Activated naive CD4-positive, alpha-beta T cell (primary cell): ENCODE measurements at regions not wholly inside any gene's neighbourhood (a gene's known extent, or its start where the extent isn't known, plus 50 kb on each side); places are given as distances from the start of the nearest gene placed in this dataset.

Experiments
- DNase-seq, 4 experiments: peaks; one replicate each; lab custom pipeline; 2025; lab: John Stamatoyannopoulos, UW

DNA sequence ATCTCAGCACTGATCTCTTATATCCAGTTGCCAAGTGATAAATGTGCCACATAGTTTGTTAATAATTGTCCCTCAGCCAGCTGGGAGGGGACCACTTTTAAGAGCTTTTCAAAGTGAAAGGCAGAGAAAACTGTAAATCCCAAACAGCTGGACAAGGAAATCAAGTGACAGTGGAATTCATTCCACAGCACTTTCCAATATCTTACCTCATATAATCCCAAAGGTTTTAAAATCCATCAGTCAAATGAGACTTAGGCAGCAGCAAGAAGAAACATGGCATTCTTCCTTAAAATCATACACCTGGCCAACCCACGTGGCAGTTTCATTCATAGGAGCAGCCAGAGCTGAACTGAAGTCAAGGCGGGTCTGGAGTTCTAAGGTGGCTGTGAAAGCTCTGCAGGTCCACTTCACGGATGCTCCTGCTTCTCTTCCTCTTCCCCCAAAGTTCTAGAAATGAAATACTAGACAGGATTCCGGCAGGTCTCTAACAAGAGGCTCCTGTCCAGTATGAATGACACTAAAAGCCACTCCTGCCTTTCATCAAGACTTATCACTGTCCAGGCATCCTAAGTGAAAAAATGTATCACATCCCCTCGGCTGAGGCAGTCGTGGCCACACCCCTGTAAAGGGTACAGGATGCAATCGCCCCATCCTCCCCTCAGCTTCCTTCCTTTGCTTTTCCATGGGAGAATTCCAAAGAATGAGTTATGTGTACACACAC is 190.4 kb upstream of the STK17B start:
- no peak for DNase-seq

DNA sequence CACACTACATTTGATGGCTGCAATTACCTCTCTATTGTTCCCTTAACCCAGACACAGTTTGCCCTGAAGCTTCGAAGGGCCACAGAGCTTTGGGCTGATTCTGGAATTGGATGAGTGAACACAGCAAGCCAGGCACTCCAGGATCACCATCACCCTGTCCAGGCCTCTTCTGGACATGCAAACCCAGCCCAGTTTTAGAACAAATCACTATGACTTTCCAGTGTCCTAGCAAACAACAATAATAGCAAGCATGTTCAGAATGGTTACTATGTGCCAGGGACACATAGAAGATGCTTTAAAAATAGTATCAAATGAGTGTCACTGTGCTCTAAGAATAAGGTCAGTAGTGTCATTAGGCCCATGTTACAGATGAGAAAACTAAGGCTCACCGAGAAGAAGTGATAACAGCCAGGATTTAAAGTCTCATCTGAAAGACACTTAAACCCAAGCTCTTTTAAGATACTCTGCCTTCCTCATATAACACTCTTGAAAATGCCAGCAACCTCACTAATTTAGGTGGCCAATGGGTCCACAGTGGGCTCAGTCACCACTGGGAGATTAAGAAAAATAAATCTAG is 191.7 kb upstream of the STK17B start:
- no peak for DNase-seq

DNA sequence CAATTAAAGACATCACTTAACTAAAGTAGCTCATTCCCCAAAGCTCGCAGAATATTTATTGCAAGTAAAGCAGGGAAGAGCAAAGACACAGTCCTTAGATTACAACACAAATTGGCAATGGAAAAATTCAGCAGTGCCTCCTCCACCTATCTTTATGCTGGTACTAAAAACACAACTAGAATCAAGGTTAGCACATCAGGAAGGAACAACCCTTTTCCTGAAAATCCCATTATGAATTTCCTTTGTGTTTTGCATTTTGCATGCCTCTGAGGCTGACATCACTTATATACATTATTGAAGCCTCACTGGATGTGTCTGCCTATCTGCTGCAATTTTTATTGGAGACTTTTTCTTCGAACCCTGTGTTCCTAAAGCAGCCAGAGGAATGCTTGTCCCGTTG is 193.8 kb upstream of the STK17B start:
- no peak for DNase-seq

DNA sequence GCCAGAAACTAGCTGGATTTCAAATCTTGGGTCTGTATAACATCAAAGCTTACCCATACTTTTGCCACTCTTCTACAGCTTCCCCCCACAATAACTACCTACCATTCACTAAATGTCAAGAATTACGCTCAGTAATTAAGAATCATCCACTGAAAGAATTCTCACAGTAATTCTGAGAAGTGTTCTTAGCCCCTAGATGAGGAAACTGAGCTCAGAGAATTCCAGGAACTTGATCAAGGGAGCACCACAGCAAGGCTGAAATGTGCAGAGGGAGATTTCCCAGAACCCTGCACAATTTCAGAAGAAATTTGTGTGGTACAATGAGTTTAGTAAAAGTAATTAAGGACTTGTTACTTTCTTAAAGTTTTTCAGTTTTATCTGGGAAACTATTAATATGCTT is 194.5 kb upstream of the STK17B start:
- DNase-seq: no peak

DNA sequence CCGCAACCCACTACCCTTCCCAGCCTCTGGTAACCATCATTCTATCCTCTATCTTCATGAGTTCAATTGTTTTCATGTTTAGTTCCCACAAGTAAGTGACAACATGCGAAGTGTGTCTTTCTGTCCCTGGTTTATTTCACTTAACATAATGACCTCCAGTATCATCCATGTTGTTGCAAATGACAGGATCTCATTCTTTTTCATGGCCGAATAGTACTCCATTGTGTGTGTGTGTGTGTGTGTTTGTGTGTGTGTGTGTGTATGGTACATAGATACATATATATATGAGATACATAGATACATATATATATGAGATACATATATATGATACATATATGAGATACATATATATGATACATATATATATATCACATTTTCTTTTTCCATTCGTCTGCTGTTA is 196.3 kb upstream of the STK17B start:
- DNase-seq: no peak

DNA sequence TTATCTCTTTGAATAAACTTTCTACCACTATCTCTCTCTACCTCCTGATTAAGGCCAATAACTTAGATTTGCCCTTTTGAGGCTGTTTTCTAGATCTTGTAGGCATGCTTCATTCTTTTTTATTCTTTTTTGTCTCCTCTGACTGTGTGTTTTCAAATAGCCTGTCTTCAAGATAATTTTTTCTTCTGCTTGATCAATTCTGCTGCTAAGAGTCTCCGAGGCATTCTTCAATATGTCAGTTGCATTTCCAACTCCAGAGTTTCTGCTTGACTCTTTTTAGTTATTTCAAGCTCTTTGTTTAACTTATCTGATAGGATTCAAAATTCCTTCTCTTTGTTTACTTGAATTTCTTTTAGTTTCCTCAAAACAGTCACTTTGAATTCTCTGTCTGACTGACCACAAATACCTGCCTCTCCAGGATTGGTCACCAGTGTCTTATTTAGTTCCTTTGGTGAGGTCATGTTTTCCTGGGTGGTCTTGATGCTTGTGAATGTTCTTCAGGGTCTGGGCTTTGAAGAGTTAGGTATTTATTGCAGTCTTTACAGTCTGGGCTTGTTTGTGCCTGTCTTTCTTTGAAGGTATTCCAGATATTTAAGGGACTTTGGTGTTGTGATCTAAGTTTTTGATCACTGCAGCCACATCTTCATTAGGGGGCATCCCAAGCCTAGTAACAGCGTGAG is 197.3 kb upstream of the STK17B start:
- DNase-seq: no peak

DNA sequence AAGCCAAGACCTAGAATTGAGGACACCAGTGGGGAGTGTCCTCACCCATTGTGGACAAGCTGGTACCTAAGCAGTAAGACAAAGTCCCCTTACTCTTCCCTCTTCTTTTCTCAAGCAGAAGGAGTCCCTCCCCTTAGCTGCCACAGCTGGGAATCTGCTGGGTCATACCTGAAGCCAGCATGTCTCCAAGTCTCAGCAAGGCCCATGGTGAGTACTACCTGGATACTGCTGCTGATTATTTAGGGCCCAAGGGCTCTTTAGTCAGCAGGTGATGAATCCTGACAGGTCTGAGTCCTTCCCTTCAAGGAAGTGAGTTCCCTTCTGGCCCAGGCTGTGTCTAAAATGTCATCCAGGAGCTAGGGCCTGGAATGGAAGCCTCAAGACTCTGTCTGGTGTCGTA is 198.6 kb upstream of the STK17B start:
- no peak for DNase-seq

DNA sequence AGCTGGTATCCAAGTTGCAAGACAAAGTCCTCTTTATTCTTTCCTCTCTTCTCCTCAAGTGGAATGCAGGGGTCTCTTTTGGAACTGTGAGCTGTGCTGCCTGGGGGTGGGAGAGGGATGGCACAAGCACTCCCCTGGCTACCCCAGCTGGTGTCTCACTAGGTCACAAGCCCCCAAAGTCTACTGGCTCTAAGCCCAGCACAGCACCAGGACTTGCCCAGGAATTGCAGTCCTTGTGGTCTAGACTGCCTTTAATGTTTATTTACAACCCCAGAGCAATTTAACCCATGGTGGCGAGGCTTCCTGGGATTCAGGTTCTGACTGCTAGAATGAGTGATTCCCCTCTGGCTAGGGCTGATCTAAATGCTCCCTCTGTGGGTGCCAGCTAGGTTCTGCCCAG is 199.0 kb upstream of the STK17B start:
- no peak for DNase-seq

DNA sequence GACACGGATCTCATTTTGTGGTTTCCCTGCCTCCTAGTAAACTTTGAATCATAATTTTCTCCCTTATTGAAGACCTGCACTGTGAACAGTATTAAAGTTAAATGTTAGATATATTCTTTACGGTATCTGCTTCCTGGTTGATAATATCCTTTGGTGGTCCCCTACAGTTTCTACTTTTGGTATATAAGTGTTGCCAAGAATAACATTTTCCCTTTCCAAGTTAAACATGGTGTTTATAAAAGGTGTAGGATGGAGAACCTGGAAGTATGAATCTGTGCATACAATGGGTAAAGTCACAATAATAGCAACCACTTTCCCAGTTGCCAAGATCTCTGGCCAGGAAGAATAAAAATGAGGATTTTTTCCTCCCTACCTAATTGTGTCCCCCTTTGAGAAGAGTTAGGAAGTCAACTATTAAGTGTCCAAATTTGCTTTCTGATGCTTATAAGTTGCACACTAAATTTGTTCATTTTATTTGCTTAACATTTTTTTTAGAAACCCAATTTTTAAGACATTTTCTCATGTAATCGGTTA is 201.0 kb upstream of the STK17B start:
- no peak for DNase-seq

DNA sequence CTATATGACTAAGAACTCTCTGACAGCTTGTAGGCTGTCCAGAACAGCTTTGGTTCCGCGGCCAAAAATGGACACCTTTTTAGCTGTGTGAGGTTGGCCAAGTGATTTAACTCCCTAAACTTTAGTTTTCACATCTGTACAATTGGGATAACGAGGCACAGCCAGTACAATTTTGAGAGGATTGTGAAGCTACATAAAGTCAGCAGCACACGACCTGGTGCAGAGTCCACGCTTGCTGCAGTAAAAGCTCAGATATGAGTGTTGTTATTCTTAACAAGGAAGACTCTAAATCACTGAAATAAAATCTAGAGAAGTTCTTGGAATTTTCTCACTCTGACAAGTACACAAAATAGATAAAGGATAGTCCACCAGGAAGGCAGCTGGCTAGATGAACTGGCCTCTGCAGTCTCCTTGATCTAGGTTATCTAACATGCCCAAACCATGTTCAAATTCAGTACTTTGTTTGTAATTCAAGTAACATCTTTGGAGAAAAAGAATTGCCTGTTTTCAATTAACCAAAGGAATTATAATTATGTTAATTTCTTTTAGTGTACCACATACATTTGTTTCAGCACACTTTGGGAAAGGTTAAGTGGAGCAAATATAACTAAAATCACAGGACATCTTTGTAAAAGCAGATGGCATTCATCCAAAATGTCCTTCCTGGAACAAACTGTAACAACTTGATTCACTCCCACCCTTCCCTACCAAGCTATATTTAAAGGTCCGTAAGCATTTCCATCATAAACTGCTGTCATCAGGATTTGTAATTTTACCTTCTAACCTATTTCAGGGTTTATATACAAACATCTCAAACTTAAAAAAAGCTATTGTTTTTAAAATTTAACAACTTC is 201.7 kb upstream of the STK17B start:
- no peak for DNase-seq

DNA sequence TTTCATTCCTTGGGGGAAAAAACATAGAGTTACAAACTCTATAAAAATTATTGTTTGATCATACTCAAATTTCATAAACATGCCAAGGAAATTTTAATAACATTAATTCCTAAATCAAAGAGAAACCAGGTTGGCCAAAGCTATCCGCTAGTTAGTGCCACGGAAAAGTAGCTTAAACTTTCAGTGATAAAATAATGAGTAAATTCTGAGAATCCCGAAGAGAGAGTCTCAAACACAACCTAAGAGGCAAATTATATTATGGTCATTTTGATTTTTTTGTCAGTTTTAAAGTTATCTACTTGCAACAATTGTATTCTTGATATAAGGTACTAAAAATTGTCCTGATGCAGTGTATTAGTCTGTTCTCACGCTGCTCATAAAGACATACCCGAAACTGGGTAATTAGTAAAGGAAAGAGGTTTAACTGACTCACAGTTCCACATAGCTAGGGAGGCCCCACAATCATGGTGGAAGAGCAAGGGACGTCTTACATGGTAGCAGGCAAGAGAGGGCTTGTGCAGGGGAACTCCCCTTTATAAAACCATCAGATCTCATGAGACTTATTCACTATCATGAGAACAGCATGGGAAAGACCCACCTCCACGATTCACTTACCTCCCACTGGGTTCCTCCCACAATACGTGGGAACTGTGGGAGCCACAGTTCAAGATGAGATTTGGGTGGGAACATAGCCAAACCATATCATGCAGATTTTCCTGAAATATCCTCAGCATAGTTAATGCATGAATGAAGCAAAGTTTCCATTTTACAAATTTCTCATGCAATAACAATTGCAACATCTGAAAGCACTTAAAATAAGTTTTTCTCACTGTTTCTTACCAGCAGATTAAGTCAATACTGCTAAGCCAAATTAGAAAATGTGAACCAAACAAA is 205.9 kb upstream of the STK17B start:
- no peak for DNase-seq

DNA sequence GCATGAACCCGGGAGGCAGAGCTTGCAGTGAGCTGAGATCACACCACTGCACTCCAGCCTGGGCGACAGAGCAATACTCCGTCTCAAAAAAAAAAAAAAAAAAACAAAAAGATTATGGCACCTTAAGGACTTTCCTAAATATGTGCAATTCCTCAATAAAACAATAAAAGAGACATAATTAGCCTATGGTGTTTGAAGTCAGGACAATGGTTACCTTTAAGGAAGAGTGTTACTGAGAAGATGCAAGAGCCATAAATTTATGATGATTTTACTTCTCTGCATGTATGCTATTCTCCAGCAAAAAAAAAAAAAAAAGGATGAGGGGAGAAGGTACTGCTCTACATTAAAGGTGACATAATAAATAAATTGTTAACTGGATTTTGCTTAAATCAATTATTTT is 208.2 kb upstream of the STK17B start:
- no peak for DNase-seq

DNA sequence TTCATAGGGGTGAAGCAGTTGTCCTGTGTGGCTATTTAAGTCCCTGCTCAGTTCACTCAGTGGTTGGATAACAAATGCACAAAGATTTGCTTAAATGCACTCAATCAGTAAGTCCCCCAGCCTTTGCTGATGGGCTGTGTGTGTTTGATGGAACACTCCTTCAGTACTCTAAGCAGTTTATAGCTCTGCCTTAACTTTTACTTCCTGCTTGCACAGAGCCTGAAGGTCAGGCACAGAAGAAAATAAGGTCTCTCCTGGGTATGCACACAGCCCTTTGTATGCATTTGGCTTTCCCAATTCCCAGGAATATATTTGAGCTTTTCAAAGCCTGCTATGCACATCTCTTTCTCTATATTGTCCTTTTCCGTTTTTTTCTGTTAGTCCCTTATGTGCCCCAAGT is 208.7 kb upstream of the STK17B start:
- no peak for DNase-seq

DNA sequence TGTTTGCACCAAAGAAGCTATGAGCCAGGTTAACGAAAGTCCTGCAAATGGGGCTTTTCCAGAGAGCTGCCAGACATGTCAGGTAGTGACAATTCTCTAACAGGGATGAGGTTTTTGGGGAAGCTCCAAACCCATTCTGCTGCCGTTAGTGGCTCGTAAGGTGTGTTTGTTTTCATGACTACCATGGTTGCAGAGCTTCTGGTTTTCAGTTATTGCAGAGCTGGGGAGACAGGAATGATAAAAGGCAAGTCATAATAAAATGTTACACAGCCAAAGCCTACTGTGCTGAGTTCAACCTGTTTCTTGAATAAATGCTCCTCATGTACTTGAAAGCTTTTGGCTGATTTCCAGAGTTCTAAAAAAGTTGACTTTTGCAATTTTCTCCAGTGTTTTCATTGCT is 209.2 kb upstream of the STK17B start:
- DNase-seq: no peak

DNA sequence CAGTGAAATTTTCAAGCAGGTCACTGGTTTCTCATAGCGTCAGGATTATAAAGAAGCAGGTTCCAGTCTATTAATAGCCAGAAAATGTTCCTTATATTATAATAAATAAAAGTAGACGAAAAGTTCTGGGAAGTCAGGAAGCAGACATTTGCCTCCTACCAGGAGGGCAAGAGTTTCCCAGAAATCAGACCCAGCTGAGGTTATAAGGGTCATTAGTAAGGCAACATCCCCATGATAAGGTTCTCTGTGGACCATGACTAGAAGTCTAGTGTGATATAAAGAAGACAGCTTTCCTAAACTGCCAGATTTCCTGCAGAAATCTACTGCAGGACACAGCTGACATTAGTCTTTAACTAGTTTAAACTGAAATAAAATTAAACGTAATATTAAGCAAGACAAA is 210.1 kb upstream of the STK17B start:
- no peak for DNase-seq

DNA sequence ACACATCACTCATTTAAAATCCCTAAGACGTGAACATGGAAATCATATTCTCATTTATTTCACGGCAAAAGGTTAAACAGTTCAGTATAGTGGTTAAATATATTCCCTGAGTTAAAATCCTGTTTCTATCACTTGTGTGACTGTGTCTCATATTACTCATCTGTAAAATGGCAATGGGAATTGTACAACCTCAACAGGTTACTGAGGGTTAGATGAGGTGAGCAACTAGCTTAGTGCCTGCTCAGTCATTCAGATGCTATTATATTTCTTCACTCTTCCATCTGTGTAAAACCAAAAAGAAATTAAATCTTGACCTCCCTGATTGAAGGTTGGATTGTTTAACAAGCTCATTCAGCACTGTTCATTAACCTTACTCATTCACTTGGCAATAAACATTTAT is 212.4 kb upstream of the STK17B start:
- DNase-seq: no peak

DNA sequence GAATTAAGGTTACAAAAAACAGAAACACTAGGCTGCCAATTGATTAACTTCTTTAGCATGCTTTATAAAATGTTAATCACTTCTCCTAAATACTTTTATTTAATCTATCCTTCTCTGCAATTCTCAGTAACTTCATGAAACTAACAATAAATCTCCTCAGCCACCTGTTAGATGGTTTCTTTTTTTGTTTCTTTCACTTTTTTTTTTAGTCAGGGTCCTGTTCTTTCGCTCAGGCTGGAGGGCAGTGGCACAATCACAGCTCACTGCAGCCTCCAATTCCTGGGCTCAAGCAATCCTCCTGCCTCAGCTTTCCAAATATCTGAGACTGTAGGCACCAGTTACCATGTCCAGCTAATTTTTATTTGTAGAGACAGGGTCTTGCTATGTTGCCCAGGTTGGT is 213.4 kb upstream of the STK17B start:
- no peak for DNase-seq

DNA sequence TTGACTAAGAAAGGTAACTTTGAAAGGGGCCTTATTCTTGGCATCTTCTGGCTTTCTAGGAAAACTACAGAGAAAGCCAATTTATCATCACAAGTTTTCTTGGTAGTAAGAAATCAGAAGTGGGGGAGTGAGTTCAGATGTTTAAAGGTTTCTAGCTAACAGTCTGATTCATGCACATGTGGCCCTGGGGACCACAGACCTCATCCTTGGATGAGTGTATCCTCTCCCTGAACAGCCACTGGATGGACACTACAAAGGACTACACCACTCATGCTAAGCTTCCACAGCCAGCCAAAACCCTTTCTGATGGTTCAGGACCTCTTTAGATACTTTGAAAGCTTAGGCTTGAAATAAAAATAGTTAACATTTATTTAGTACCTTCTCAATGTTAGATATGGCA is 218.3 kb upstream of the STK17B start:
- DNase-seq: no peak

DNA sequence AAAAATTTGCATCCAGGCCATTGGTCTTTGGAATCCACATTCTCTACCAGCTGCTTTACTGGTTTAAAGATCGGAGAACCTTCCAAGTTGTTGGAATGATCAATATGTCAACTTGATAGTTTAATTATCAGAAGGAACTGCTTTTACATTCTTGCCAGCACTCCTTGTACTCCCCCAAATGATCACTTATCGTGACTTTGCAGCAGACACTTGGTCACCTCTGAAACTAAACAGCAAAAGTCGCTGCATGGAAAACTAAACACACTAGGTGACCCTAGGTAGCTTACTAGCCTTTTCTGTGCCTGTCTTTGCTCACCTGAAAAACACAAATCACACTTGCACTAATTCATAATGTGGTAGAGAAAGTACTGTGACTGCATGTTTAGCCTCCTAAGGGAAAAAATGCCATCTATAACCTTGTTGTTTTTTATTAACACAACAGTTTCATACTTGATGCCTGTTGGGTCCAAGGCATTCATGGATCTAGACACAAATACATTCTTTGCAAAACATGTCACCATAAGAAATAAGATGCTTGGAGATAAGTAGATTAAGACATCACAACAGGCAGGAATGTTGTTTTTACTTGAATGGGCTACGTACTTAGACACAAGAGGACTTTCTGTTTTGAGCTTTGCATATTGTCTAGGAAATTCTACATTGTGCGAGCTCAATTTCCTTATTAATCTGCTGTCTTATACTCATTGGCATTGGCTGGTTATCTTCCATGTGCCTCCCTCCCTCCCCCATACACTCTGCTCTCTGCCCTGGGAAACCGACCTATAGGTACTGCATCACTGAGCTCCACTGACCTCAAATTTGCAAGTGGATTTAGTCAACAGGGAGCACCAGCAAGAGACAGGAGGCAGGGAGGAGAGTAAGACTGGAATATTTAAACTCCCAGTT is 219.1 kb upstream of the STK17B start:
- no peak for DNase-seq

DNA sequence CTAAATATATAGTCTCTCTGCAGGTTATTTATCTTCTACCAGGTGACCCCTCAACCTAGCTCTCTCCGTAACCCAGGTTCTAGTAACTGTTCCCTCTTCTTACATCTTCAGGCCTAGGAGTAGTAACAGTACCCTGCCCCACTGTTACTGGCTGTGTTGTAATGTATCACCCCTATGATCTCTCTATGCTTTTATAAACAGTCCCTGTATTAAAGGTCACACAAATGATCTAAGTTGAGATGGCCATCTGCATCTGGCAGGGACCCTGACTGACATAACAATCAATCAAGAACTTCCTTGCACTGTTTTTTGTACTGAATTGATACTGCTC is 219.7 kb upstream of the STK17B start:
- DNase-seq: no peak

DNA sequence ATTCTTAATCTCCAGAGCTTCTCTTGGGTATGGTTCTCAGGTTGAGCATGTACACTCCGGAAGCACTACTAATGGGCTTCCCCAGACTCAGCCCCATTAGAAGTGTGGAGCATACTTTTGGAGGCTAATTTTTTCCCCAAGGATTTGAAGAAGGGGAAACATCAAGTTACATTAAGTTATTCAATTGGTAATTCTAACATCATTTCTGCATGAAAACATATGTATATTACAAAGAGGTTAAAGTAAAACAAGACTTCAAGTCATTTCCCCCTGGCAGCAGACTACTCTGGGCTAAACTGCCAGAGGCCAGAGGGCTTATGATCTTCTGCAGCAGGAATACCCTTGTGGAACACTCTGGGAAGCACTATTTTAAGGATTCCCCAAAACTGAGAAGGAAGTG is 227.7 kb upstream of the STK17B start:
- no peak for DNase-seq
